ENCODE measurements at regions not wholly inside any gene's neighbourhood (a gene's known extent, or its start where the extent isn't known, plus 50 kb on each side); places are given as distances from the start of the nearest gene placed in this dataset.

- TF ChIP-seq CTCF (IDR thresholded peaks at IDR 0.05): no peak
- H3K4me1 ChIP-seq: no peaks in the 10 kb centered on the region
- no peak overlapping the region for H3K27ac ChIP-seq
- H3K27me3 ChIP-seq: no peaks in the 10 kb centered on the region
- no peak for DNase-seq (ENCODE audit: low spot score in 2 of 2)
- no peaks in the 10 kb centered on the region for H3K36me3 ChIP-seq
- intact Hi-C loops (cut with DNase I): no loop called here
- H3K9me3 ChIP-seq: no peaks in the 10 kb centered on the region
- H3K4me3 ChIP-seq: no peak overlapping the region
These were observed 1064.9 kb downstream of the SLITRK5 start for GRCh38 chr13:88736026-88736425.

GRCh38 chr13:88739195-88739594 is 1068.0 kb downstream of the SLITRK5 start:
- Histone ChIP-seq H3K9me3 (no peaks in the 10 kb centered on the region), H3K36me3 (no peaks in the 10 kb centered on the region), H3K27ac (no peak overlapping the region), H3K4me1 (no peaks in the 10 kb centered on the region), H3K4me3 (no peak overlapping the region), H3K27me3 (no peaks in the 10 kb centered on the region)
- no peak for TF ChIP-seq CTCF (IDR thresholded peaks at IDR 0.05)
- intact Hi-C loops (cut with DNase I): no loop called here
- DNase-seq (ENCODE audit: low spot score in 2 of 2): no peak

GRCh38 chr13:88744289-88744688 is 1073.1 kb downstream of the SLITRK5 start:
- Histone ChIP-seq H3K36me3 (no peaks in the 10 kb centered on the region), H3K4me3 (no peak overlapping the region), H3K4me1 (no peaks in the 10 kb centered on the region), H3K27me3 (no peaks in the 10 kb centered on the region), H3K27ac (no peak overlapping the region), H3K9me3 (no peaks in the 10 kb centered on the region)
- intact Hi-C loops (cut with DNase I): no loop called here
- no peak for TF ChIP-seq CTCF (IDR thresholded peaks at IDR 0.05)
- DNase-seq (ENCODE audit: low spot score in 2 of 2): no peak

GRCh38 chr13:88745011-88745410 is 1073.8 kb downstream of the SLITRK5 start:
- Histone ChIP-seq H3K4me3 (no peak overlapping the region), H3K27me3 (no peaks in the 10 kb centered on the region), H3K36me3 (no peaks in the 10 kb centered on the region), H3K27ac (no peak overlapping the region), H3K4me1 (no peaks in the 10 kb centered on the region), H3K9me3 (no peaks in the 10 kb centered on the region)
- DNase-seq (ENCODE audit: low spot score in 2 of 2): no peak
- intact Hi-C loops (cut with DNase I): no loop called here
- TF ChIP-seq CTCF (IDR thresholded peaks at IDR 0.05): no peak

- TF ChIP-seq CTCF (IDR thresholded peaks at IDR 0.05): no peak
- no peaks in the 10 kb centered on the region for H3K9me3 ChIP-seq
- H3K27me3 ChIP-seq: no peaks in the 10 kb centered on the region
- H3K4me3 ChIP-seq: no peak overlapping the region
- no peak for DNase-seq (ENCODE audit: low spot score in 2 of 2)
- H3K36me3 ChIP-seq: no peaks in the 10 kb centered on the region
- intact Hi-C loops (cut with DNase I): no loop called here
- no peaks in the 10 kb centered on the region for H3K4me1 ChIP-seq
- H3K27ac ChIP-seq: no peak overlapping the region
These were observed 1080.9 kb downstream of the SLITRK5 start for GRCh38 chr13:88752041-88752440.

- Histone ChIP-seq H3K27me3 (no peaks in the 10 kb centered on the region), H3K27ac (no peak overlapping the region), H3K9me3 (no peaks in the 10 kb centered on the region), H3K4me1 (no peaks in the 10 kb centered on the region), H3K36me3 (no peaks in the 10 kb centered on the region), H3K4me3 (no peak overlapping the region)
- intact Hi-C loops (cut with DNase I): no loop called here
- DNase-seq (ENCODE audit: low spot score in 2 of 2): no peak
- no peak for TF ChIP-seq CTCF (IDR thresholded peaks at IDR 0.05)
These were observed 1083.0 kb downstream of the SLITRK5 start for GRCh38 chr13:88754141-88754540.
